Jurkat, Clone E6-1 (cell line): ENCODE measurements at regions not wholly inside any gene's neighbourhood (a gene's known extent, or its start where the extent isn't known, plus 50 kb on each side); places are given as distances from the start of the nearest gene placed in this dataset.
"Not testable (repeated sequence)": the region's sequence is repeated elsewhere in the genome, so short reads cannot be mapped to it uniquely, and the experiment has no call there.

Experiments used
- DNase-seq: peaks from one replicate; pipeline ENCODE4 v3.0.0-alpha.2; 2011; ENCODE audit warnings: low read depth, low spot score
- H3K4me3 ChIP-seq: 2 replicates; pipeline ENCODE4 v1.5.1; 2011; ENCODE audit warnings: mild to moderate bottlenecking, low read length, control low read depth, moderate library complexity

DNA sequence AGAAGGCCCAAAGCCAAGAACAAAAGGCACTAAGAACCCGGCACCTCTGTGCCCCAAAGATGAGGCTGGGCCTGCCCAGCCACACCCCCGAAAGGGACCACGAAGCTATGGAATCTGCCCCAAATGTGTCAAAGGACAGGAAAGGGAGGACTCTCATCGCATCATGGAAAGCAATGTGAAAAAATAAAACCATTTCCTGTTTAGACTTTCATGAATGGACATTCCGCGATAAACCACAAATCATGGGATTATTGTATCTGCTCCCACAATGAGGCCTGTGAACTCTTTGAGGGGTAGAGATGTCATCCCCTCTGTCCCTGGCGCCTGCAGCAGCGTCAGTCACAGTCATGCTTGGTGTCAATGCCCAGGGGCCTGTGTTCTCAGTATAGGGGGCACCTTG is 135.0 kb downstream of the COPRS start:
- DNase-seq, result no peak
- H3K4me3 ChIP-seq, result no peak overlapping the region

DNA sequence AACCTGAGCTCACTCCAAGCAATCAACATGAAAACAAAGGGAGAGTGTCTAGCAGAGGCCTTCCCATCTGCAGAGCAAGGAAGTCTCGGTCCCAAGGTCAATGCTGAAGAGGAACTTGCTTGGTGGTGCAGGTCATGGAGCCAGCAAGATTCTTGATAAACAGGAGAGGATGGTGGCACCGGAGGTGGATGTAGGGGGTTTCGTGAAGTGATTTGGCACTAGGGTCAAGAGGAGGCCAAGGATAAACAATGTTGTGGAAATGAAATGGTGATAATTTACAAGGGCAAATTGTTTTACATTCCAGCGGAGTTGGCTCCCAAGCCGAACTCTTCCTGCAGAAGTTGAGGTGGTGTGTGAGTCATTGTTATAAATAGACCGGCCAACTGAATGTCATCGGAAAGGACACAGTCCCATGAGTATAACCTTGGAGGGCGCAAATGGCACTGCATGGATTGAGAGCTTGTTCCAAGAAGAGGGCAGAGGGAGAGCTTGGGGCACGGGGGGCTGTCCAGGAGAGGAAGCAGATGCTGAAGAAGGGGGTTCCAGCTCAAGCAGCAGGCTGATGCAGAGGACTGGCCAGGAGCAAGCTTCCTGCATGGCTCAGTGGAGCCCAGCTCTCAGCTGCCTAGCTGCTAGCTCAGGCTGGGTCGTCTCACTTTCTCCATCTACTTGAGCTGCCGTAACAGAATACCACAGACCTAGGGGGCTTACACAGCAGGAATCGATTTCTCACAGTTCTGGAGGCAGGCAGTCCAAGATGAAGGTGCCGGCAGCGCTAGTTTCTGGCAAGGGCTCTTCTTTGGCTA is 136.6 kb downstream of the COPRS start:
- H3K4me3 ChIP-seq, result no peak overlapping the region

DNA sequence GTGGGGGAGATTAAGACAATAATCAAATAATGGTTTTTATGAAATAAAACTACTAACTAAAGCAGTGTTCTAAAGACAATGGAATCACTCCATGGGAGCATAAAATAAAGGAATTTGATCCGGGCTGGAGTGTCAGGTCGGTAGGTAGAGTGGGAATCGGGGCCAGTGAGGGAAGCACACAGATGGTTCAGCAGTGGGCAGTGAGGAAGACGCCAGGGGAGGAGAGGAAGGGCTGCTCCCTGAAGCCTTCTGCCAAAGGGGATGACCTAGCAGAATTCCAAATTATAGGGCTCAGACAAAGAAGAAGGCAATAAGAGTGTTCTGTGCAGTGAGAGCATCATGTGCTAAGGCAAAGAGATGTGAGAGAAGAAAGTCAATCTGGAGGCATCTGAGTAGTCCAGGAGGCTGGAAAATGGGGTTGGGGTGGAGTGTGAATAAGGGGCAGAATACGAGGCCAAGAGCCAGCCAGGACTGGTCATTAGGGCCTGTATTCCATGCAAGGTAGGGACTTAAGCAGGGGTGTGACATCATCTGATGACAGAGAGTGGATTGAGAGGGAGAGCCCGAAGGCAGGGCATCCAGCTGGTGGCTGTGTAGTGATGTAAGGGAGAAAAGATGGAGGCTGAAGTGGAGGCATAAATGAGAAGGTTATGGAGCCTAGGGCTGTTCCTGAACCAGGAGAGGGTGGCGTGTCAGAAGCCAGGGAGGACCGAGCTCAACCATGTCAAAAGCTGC is 137.6 kb downstream of the COPRS start:
- DNase-seq, result no peak
- H3K4me3 ChIP-seq, result no peak overlapping the region

More for the DNA sequence above, 136.6 kb downstream of the COPRS start:
- DNase-seq, result no peak

DNA sequence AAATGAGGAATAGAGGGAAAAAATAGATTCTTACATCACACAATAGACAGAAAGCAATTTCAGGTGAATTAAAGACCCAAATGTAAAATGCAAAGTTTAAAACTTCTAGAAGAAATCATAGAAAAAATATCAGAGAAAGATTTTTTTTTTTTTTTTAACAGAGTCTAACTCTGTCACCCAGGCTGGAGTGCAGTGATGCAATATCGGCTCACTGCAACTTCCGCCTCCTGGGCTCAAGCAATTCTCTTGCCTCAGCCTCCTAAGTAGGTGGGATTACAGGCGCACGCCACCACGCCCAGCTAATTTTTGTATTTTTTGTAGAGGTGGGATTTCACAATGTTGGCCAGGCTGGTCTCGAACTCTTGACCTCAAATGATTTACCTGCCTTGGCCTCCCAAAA is 141.8 kb downstream of the COPRS start:
- DNase-seq, H3K4me3 ChIP-seq: not testable (repeated sequence)

DNA sequence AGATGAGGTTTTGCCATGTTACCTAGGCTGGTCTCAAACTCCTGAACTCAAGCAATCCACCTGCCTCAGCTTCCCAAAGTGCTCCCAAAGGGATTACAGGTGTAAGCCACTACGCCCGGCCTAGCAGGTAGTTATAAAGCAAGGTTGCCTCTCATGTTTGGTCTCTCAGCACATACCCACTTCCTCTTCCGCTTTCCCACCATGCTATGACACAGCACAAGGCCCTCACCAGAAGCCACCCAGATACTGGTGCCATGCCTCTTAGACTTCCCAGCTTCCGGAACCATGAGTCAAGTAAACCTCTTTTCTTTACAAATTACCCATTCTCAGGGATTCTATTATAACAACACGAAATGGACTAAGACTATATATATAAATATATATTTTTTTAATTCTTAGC is 143.6 kb downstream of the COPRS start:
- DNase-seq, result peak; percentile 24

DNA sequence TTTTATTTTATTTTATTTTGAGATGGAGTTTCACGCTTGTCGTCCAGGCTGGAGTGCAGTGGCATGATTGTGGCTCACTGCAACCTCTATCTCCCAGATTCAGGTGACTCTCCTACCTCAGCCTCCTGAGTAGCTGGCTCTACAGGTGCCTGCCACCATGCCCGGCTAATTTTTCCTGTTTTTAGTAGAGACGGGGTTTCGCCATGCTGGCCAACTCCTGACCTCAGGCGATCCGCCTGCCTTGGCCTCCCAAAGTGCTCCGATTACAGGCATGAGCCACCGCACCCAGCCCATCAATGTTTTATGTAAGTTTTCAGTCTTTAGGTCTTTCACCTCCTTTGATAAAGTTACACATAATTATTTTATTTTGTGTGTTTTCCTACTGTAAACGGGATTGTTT is 154.6 kb downstream of the COPRS start:
- H3K4me3 ChIP-seq, result no peak overlapping the region
- DNase-seq, result no peak

More for the DNA sequence above, 143.6 kb downstream of the COPRS start:
- H3K4me3 ChIP-seq, result no peak overlapping the region

DNA sequence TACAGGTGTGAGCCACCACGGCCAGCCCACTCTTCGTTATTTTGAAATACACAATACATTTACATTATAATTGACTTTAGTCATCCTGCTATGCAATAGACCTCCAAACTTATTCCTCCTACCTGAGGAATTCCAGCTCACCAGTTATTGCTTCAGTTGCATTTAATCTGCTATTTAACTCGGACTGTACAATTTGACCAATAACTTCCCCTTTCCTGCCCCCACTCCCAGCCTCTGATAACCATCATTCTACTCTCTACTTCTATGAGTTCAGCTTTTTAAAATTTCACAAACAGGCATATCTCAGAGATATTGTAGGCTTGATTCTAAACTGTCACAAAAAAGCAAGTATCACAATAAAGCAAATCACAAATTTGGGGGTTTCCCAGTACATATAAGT is 157.0 kb downstream of the COPRS start:
- DNase-seq, result no peak
- no peak overlapping the region for H3K4me3 ChIP-seq

GRCh38 chr17:31700973-31701372 is 158.1 kb downstream of the COPRS start:
- no peak overlapping the region for H3K4me3 ChIP-seq
- DNase-seq, result no peak

DNA sequence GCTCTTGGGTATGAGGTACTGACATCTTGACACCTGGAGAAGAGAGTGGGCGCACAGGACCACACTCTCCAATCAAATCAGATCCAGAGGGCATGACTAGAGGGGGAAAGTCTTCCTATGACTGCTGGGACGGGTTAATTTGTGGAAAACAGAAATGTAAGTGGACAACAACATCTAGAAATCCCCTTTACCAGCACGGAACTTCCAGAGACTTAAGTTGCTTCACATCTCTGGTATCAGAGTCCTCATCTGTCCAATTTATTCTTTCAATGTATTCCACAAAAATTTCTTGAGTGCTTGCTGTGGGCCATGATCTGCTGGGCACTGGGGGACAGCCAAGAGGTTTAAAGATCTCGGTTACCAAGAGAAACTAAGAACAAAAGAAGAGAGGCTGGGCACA is 159.2 kb downstream of the COPRS start:
- no peak overlapping the region for H3K4me3 ChIP-seq
- DNase-seq, result no peak

DNA sequence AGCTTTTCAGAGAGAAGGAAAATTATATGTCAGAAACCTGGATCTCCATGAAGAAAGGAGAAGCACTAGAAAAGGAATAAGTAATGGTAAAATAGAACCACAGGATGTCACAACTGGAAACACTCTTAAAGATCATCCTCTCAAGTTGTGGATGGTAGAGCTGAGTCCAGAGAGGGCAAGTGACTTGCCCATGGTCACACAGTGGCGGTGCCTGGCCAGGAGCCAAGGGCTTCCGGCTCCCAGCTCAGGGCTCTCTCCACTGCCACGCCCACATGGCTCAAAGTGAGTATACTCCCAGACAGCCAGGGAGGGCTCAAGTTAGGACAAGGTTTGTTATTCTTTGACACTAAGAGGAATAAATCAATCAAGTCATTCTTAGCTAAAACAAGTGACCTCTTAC is 159.8 kb downstream of the COPRS start:
- no peak for DNase-seq
- no peak overlapping the region for H3K4me3 ChIP-seq

GRCh38 chr17:31698751-31699150 is 160.3 kb downstream of the COPRS start:
- no peak for DNase-seq
- H3K4me3 ChIP-seq, result no peak overlapping the region

GRCh38 chr17:31697838-31698237 is 161.2 kb downstream of the COPRS start:
- no peak for DNase-seq
- H3K4me3 ChIP-seq, result no peak overlapping the region

- no peak for DNase-seq
- H3K4me3 ChIP-seq, result no peak overlapping the region
These were observed 162.2 kb downstream of the COPRS start for GRCh38 chr17:31696703-31697325.

GRCh38 chr17:31696184-31696602 is 162.9 kb downstream of the COPRS start:
- DNase-seq, result no peak
- H3K4me3 ChIP-seq, result no peak overlapping the region

GRCh38 chr17:31695456-31696090 is 163.5 kb downstream of the COPRS start:
- no peak overlapping the region for H3K4me3 ChIP-seq
- DNase-seq, result no peak

- no peak for DNase-seq
- no peak overlapping the region for H3K4me3 ChIP-seq
These were observed 165.4 kb downstream of the COPRS start for GRCh38 chr17:31693433-31694220.

- no peak for DNase-seq
- no peak overlapping the region for H3K4me3 ChIP-seq
These were observed 166.4 kb downstream of the COPRS start for GRCh38 chr17:31692632-31693031.

- DNase-seq, result no peak
- H3K4me3 ChIP-seq, result no peak overlapping the region
These were observed 167.0 kb downstream of the COPRS start for GRCh38 chr17:31692027-31692426.
